ENCODE measurements at regions not wholly inside any gene's neighbourhood (a gene's known extent, or its start where the extent isn't known, plus 50 kb on each side); places are given as distances from the start of the nearest gene placed in this dataset.

DNA sequence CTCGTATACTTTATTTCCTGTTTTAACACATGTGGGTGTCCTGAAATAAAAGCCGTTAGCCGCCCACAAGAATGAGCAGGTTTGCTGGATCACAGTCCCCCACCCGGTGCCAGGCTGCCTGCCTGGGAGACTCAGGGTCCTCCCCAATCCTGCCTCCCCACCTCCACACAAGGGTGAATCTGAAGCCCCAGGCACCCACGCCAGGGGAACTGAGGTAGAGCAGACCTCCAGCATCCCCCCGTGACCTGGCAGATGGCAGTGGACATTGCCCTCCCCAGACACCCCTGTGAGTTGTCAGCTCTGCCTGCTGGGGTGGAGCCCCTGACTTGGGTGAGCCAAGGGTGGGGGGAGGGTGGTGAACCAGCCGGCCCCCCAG is 114.8 kb downstream of the METRNL start:
- Histone ChIP-seq H3K36me3 (no peaks in the 10 kb centered on the region), H3K27ac (peak overlapping the region; percentile 83), H3K27me3 (no peaks in the 10 kb centered on the region), H3K4me1 (peaks cover 74% of the 10 kb centered on the region), H3K9me3 (no peaks in the 10 kb centered on the region), H3K4me3 (no peak overlapping the region)
- no peak for TF ChIP-seq POLR2A (IDR thresholded peaks at IDR 0.05)
- TF ChIP-seq POLR2AphosphoS5 (IDR thresholded peaks at IDR 0.05), result no peak
- TF ChIP-seq, protein P1, sequence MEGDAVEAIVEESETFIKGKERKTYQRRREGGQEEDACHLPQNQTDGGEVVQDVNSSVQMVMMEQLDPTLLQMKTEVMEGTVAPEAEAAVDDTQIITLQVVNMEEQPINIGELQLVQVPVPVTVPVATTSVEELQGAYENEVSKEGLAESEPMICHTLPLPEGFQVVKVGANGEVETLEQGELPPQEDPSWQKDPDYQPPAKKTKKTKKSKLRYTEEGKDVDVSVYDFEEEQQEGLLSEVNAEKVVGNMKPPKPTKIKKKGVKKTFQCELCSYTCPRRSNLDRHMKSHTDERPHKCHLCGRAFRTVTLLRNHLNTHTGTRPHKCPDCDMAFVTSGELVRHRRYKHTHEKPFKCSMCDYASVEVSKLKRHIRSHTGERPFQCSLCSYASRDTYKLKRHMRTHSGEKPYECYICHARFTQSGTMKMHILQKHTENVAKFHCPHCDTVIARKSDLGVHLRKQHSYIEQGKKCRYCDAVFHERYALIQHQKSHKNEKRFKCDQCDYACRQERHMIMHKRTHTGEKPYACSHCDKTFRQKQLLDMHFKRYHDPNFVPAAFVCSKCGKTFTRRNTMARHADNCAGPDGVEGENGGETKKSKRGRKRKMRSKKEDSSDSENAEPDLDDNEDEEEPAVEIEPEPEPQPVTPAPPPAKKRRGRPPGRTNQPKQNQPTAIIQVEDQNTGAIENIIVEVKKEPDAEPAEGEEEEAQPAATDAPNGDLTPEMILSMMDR (IDR thresholded peaks at IDR 0.05), result no peak
- no peak for TF ChIP-seq EP300 (IDR thresholded peaks at IDR 0.05)
- DNase-seq (ENCODE audit: low spot score in 2 of 2), result peak; percentile 68 to 74
- WGBS, result 69% methylated on average over 3 of the region's 7 CpGs

DNA sequence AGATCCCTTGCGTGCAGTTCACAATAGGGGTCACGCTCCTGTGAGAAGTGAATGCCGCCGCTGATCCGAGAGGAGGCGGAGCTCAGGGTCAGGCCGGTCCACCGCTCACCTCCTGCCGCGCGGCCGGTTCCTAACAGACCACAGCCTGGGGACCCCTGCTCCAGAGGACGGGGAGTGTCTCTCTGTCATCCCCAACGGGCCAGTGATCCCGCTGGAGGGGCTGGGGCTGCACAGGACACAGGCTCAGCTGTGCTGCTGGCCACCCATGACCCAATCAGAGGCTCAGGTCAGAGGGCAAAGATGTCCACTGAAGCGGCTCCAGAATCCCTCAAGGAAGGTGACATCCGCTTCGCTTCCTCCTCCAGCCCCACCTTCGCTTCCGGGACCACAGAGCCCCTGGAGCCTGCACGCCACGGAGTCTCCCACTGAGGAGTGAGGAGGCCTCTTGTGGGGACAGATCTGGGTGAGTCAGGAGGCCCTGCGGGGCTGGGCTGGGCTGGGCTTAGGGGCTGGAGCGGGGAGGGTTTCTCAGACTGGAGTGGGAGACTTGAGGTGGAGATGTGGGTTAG is 115.4 kb downstream of the METRNL start:
- no peak overlapping the region for H3K4me3 ChIP-seq
- 96% methylated on average over 13 of the region's 24 CpGs for WGBS

DNA sequence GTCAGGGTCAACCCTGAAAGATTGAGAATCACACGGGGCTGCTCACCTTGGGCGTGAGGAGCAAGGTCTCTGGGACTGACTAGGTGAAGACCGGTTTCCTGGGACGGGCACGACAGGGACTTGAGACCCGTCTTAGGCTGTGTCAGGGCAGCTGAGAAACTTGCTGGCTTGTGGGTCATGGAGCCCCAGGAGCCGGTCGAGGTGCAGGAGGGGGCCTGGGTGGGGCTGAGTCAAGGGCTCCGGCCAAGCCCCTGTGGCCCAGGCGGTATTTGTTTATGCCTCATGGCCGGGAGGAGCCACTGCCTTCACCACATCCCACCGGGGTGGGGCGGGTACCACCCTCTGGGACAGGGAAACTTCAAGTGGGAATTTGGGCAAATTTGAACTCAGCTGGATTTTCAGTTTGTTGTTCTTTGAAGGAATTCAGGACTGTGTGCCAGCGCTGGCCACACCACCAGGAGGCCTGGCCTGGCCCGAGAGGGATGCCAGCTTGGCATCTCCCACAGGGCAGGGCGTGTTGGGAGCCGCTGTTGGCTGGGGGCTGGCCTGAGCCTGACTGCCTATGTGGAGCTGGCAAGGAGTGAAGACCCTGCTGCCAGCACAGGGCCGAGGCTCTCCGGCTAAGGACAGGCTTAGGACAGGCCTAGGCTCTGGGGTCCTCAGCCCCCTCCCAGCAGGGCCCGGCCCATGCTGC is 116.1 kb downstream of the METRNL start:
- H3K27me3 ChIP-seq, result no peaks in the 10 kb centered on the region
- H3K9me3 ChIP-seq, result no peaks in the 10 kb centered on the region
- peak; percentile 83 to 89 for DNase-seq (ENCODE audit: low spot score in 2 of 2)
- 38% methylated on average over 5 of the region's 20 CpGs for WGBS
- no peak for TF ChIP-seq POLR2A (IDR thresholded peaks at IDR 0.05)
- TF ChIP-seq POLR2AphosphoS5 (IDR thresholded peaks at IDR 0.05), result no peak
- no peak for TF ChIP-seq EP300 (IDR thresholded peaks at IDR 0.05)
- TF ChIP-seq, protein P1 (IDR thresholded peaks at IDR 0.05), result no peak
- H3K4me1 ChIP-seq, result peaks cover 79% of the 10 kb centered on the region
- H3K36me3 ChIP-seq, result no peaks in the 10 kb centered on the region
- peak overlapping the region; percentile 6 for H3K4me3 ChIP-seq
- H3K27ac ChIP-seq, result peak overlapping the region; percentile 83

More for the DNA sequence above, 115.4 kb downstream of the METRNL start:
- Histone ChIP-seq H3K36me3 (no peaks in the 10 kb centered on the region), H3K9me3 (no peaks in the 10 kb centered on the region), H3K27me3 (no peaks in the 10 kb centered on the region), H3K27ac (peak overlapping the region; percentile 83), H3K4me1 (peaks cover 79% of the 10 kb centered on the region)
- TF ChIP-seq, protein P1 (IDR thresholded peaks at IDR 0.05), result no peak
- TF ChIP-seq POLR2AphosphoS5 (IDR thresholded peaks at IDR 0.05) (no peak), EP300 (IDR thresholded peaks at IDR 0.05) (no peak), POLR2A (IDR thresholded peaks at IDR 0.05) (no peak)
- DNase-seq (ENCODE audit: low spot score in 2 of 2), result peak; percentile 77 to 80

DNA sequence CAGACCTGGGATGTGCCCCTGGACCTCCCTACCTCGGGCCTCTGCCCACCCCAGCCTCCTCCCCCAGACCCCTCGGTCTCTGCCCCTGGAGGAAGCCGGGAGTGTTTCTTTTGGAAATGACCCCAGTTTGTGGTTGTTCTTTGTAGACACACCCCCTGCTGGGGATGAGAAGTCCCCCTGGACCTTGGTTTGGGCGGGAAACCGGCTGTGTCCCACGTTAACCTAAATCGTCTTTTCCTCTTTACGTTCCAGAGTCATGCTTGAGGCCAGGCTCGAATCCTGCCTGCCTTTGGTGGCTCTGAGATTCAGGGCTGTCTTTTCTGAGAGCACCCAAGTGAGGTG is 116.6 kb downstream of the METRNL start:
- Histone ChIP-seq H3K4me3 (peak overlapping the region; percentile 6), H3K27ac (peak overlapping the region; percentile 83), H3K9me3 (no peaks in the 10 kb centered on the region), H3K36me3 (no peaks in the 10 kb centered on the region), H3K4me1 (peaks cover 81% of the 10 kb centered on the region), H3K27me3 (no peaks in the 10 kb centered on the region)
- TF ChIP-seq POLR2A (IDR thresholded peaks at IDR 0.05) (no peak), EP300 (IDR thresholded peaks at IDR 0.05) (no peak), POLR2AphosphoS5 (IDR thresholded peaks at IDR 0.05) (no peak)
- TF ChIP-seq, protein P1 (IDR thresholded peaks at IDR 0.05), result no peak
- 23% methylated on average over 8 of the region's 9 CpGs for WGBS
- peak; percentile 81 to 82 for DNase-seq (ENCODE audit: low spot score in 2 of 2)

DNA sequence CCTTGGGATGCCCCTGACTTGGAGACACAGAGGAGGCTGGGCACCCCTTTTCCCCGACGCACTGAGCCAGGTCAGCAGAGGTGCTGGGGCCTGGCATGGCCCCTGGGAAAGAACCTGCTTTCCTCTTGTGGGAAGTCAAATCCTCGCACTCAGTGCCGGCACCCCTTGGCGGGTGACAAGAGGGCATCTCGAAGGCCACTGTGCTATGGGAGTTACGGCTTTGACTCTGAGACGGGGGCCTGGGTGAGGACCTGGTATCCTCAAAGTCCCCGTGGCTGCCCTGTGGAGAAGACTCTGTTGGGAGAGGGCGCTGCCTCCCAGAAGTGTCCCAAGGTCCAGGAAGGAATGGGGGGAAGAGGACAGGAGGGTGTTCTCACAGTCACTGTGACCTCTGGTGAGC is 117.0 kb downstream of the METRNL start:
- Histone ChIP-seq H3K27me3 (no peaks in the 10 kb centered on the region), H3K4me3 (no peak overlapping the region), H3K27ac (peak overlapping the region; percentile 83), H3K4me1 (peaks cover 85% of the 10 kb centered on the region), H3K9me3 (no peaks in the 10 kb centered on the region), H3K36me3 (no peaks in the 10 kb centered on the region)
- TF ChIP-seq, protein P1 (IDR thresholded peaks at IDR 0.05), result no peak
- TF ChIP-seq POLR2A (IDR thresholded peaks at IDR 0.05) (no peak), POLR2AphosphoS5 (IDR thresholded peaks at IDR 0.05) (no peak), EP300 (IDR thresholded peaks at IDR 0.05) (no peak)
- peak; percentile 59 to 76 for DNase-seq (ENCODE audit: low spot score in 2 of 2)
- 73% methylated on average over 3 of the region's 10 CpGs for WGBS
